WERI-Rb-1 (cell line): ENCODE measurements at regions not wholly inside any gene's neighbourhood (a gene's known extent, or its start where the extent isn't known, plus 50 kb on each side); places are given as distances from the start of the nearest gene placed in this dataset.

ENCODE experiments used
- DNase-seq: peaks from one replicate; pipeline ENCODE4 v3.0.0-alpha.2; 2020
- H3K27ac ChIP-seq: fragments of 250-450 bp; sonication (Bioruptor Pico); 2 replicates; pipeline ENCODE4 v1.5.1; 2020; ENCODE audit warnings: mild to moderate bottlenecking, moderate library complexity
- H3K27me3 ChIP-seq: fragments of 250-450 bp; sonication (Bioruptor Pico); 2 replicates; pipeline ENCODE4 v1.5.1; 2021; ENCODE audit warnings: mild to moderate bottlenecking, low read depth, moderate library complexity; ENCODE audit not compliant: insufficient read depth, severe bottlenecking
- H3K36me3 ChIP-seq: fragments of 250-450 bp; sonication (Bioruptor Pico); 2 replicates; pipeline ENCODE4 v1.5.1; 2020; ENCODE audit warnings: mild to moderate bottlenecking, moderate library complexity
- H3K4me3 ChIP-seq: 2 replicates; pipeline ENCODE4 v1.5.1; 2011; ENCODE audit warnings: low read depth, mild to moderate bottlenecking, control low read depth, low read length
- H3K9me3 ChIP-seq: fragments of 250-450 bp; sonication (Bioruptor Pico); 2 replicates; pipeline ENCODE4 v1.5.1; 2021; ENCODE audit warnings: mild to moderate bottlenecking, moderate library complexity; ENCODE audit not compliant: severe bottlenecking
- TF ChIP-seq, protein P1 (sequence below): IDR thresholded peaks from 2 replicates; pipeline ENCODE4 v1.5.1; 2011; ENCODE audit warnings: low read depth, mild to moderate bottlenecking, control low read depth, inconsistent platforms, low read length

DNA sequence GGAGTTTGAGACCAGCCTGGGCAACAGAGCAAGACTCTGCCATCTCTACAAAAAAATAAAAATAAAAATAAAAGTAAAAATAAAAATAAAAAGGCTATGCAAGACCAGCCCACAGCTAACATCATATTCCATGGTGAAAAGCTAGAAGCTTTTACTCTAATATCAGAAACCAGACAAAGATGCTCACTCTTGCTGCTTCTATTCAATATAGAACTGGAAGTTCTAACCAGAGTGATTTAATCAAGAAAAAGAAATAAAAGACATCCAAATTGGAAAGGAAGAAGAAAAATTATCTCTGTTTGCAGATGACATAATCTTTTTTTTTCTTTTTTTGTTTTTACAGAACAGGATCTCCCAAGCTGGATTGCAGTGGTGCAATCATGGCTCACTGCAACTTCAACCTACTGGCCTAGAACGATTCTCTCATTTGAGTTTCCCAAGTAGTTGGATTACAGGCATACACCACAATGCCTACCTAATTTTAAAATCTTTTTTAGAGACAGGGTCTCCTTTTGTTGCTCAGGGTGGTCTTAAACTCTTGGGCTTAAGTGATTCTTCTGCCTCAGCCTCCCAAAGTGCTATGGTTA, 100.7 kb upstream of the JAG1 start:
- TF ChIP-seq, protein P1, sequence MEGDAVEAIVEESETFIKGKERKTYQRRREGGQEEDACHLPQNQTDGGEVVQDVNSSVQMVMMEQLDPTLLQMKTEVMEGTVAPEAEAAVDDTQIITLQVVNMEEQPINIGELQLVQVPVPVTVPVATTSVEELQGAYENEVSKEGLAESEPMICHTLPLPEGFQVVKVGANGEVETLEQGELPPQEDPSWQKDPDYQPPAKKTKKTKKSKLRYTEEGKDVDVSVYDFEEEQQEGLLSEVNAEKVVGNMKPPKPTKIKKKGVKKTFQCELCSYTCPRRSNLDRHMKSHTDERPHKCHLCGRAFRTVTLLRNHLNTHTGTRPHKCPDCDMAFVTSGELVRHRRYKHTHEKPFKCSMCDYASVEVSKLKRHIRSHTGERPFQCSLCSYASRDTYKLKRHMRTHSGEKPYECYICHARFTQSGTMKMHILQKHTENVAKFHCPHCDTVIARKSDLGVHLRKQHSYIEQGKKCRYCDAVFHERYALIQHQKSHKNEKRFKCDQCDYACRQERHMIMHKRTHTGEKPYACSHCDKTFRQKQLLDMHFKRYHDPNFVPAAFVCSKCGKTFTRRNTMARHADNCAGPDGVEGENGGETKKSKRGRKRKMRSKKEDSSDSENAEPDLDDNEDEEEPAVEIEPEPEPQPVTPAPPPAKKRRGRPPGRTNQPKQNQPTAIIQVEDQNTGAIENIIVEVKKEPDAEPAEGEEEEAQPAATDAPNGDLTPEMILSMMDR, result no peak
- H3K36me3 ChIP-seq, result no peaks in the 10 kb centered on the region
- H3K9me3 ChIP-seq, result no peaks in the 10 kb centered on the region
- H3K27me3 ChIP-seq, result peaks cover 1% of the 10 kb centered on the region
- no peak for DNase-seq
- no peak overlapping the region for H3K27ac ChIP-seq
- H3K4me3 ChIP-seq, result no peak overlapping the region

DNA sequence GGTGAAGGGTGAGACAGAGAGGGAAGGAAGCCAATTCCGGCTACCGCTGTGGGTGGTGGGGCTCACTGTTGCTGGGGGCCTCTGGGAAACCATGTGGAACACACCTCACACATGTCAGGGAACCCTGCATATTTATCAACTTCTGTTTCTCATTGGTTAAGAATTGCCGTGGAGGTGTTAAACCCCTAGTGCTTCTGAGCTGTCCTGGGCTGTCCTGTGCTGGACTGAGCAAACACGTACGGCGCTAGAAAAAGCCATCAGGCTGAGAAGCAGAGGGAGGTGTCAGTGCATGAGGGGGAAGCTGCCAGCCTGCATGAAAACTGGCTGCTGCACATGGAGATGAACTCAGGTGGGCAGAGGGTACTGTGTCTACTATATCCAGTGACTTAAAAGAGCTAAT, 103.9 kb upstream of the JAG1 start:
- no peaks in the 10 kb centered on the region for H3K36me3 ChIP-seq
- no peak overlapping the region for H3K4me3 ChIP-seq
- no peaks in the 10 kb centered on the region for H3K27me3 ChIP-seq
- H3K27ac ChIP-seq, result no peak overlapping the region
- no peaks in the 10 kb centered on the region for H3K9me3 ChIP-seq
- TF ChIP-seq, protein P1, result no peak
- no peak for DNase-seq

DNA sequence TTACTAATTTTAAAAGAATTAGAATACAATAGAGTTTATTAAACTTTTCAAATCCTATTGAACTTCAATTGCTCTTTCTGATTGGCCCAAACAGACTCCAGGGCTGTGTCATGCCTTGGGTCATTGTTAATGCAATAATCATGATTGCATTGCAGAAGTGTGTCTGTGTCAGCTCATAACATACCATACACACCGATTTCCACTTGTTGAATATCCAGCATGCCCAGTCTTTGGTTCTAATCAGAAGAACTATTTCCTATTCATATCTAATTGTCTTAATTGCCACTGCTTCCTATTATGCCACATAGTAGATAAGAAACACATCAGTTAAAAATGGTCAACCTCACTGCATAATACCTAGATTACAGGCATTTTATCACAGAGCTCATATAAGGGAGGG, 106.1 kb upstream of the JAG1 start:
- no peak for DNase-seq
- no peaks in the 10 kb centered on the region for H3K36me3 ChIP-seq
- H3K4me3 ChIP-seq, result no peak overlapping the region
- H3K27ac ChIP-seq, result no peak overlapping the region
- TF ChIP-seq, protein P1, result no peak
- H3K27me3 ChIP-seq, result no peaks in the 10 kb centered on the region
- no peaks in the 10 kb centered on the region for H3K9me3 ChIP-seq

DNA sequence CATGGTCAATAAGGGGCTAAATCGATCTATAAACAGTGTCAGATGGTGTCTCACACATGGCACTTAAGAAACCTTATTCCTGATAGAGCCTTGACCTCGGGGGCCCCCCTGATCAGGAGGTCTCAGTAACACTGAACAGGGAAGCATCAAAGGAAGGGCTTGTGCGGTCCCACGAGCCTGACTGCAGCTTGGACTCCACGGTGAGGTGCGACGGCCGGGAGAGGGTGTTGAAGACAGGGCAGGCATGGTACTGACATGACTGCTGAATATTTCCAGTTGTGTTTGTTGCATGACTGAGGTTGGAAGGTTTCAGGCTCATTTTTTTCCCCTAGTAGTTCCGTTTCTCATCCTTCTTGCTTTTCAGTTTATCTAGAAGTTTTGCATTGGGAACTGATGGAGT, 107.1 kb upstream of the JAG1 start:
- Histone ChIP-seq H3K27me3 (no peaks in the 10 kb centered on the region), H3K4me3 (no peak overlapping the region), H3K36me3 (no peaks in the 10 kb centered on the region), H3K9me3 (no peaks in the 10 kb centered on the region), H3K27ac (no peak overlapping the region)
- no peak for DNase-seq
- TF ChIP-seq, protein P1, result no peak

DNA sequence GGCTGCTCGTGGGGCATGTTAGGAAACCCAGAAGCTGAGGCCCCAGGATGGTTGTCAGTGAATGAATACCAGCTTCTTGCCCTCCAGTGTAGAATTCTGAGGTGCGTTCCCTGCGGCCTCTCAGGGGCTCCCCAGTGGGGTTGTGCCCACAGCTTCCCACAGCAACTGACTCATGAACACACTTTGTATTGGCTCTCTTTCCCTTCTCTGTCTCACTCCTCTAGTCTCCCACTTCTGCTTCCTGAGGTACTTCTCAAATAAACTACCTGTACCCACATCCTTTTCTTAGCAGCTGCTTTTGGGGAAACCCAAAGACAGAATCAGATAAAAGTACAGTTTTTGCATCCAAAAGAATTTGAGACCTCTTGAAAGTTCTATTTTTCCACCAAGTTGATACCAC, 107.7 kb upstream of the JAG1 start:
- Histone ChIP-seq H3K36me3 (no peaks in the 10 kb centered on the region), H3K9me3 (no peaks in the 10 kb centered on the region), H3K27ac (no peak overlapping the region), H3K4me3 (no peak overlapping the region), H3K27me3 (no peaks in the 10 kb centered on the region)
- TF ChIP-seq, protein P1, result no peak
- no peak for DNase-seq
